ENCODE measurements at regions not wholly inside any gene's neighbourhood (a gene's known extent, or its start where the extent isn't known, plus 50 kb on each side); places are given as distances from the start of the nearest gene placed in this dataset.

DNA sequence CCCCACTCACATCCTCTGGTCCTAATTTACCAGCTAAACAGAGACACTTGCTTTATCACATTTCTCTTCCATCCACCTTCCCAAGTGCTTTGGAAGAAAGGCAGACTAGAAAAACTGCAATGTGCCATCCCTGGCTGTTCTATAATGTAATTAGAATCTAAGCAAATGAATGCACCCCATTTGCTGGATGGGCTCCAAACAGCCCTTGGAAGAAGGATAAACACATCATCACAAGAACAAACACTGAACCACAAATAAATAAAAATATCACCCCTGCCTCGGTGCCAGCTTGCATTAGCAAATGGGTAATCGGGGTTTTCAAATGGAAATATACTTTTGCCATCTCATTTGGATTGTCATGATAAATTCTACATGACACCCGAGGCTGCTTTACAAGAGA lies 296.6 kb upstream of the ISX start:
- 44 to 65% methylated on average over 3 of the region's 3 CpGs for WGBS, 2 donors (ENCODE audit: low coverage in 1 of 2)
- in situ Hi-C loops (cut with MboI; ENCODE audit: low pct_ligation_motif_present in 1 of 4, low pct_unique_long_range_greater_than_20kb in 1 of 4, low sequenced_read_pairs in 3 of 4) (no loop called here), intact Hi-C loops (cut with DNase I; ENCODE audit: low total_unique reads) (no loop called here)
- no peaks in the 10 kb centered on the region for H3K9me3 ChIP-seq
- no peak overlapping the region for H3K4me3 ChIP-seq
- DNase-seq: no peak
- H3K4me1 ChIP-seq: no peaks in the 10 kb centered on the region
- H3K27me3 ChIP-seq: no peaks in the 10 kb centered on the region
- H3K36me3 ChIP-seq: no peaks in the 10 kb centered on the region
- TF ChIP-seq POLR2A (IDR thresholded peaks at IDR 0.05) (no peak), POLR2AphosphoS5 (IDR thresholded peaks at IDR 0.05) (no peak), EP300 (IDR thresholded peaks at IDR 0.05; ENCODE audit: low read depth) (no peak)
- TF ChIP-seq, protein P1, sequence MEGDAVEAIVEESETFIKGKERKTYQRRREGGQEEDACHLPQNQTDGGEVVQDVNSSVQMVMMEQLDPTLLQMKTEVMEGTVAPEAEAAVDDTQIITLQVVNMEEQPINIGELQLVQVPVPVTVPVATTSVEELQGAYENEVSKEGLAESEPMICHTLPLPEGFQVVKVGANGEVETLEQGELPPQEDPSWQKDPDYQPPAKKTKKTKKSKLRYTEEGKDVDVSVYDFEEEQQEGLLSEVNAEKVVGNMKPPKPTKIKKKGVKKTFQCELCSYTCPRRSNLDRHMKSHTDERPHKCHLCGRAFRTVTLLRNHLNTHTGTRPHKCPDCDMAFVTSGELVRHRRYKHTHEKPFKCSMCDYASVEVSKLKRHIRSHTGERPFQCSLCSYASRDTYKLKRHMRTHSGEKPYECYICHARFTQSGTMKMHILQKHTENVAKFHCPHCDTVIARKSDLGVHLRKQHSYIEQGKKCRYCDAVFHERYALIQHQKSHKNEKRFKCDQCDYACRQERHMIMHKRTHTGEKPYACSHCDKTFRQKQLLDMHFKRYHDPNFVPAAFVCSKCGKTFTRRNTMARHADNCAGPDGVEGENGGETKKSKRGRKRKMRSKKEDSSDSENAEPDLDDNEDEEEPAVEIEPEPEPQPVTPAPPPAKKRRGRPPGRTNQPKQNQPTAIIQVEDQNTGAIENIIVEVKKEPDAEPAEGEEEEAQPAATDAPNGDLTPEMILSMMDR (IDR thresholded peaks at IDR 0.05): no peak
- H3K27ac ChIP-seq: no peak overlapping the region

DNA sequence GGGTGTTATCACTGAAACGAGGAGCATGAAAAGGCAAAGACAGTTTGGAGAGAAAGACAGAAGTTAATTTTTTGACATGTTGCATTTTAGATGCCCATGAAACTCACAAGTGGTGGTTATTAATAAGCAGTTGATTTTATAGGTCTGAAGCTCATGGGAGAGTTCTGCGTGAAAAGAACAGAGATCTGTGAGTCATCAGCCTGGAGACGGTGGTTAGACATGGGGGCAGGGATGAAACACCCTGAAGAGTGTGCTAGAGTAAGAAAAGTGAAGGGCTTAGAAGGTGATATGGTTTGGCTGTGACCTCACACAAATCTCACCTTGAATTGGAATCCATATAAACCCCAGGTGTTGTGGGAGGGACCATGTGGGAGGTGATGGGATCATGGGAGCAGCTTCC lies 289.1 kb upstream of the ISX start:
- no peak overlapping the region for H3K27ac ChIP-seq
- H3K36me3 ChIP-seq: no peaks in the 10 kb centered on the region
- TF ChIP-seq, protein P1 (IDR thresholded peaks at IDR 0.05): no peak
- TF ChIP-seq POLR2A (IDR thresholded peaks at IDR 0.05) (no peak), EP300 (IDR thresholded peaks at IDR 0.05; ENCODE audit: low read depth) (no peak), POLR2AphosphoS5 (IDR thresholded peaks at IDR 0.05) (no peak)
- H3K4me3 ChIP-seq: no peak overlapping the region
- intact Hi-C loops (cut with DNase I; ENCODE audit: low total_unique reads) (no loop called here), in situ Hi-C loops (cut with MboI; ENCODE audit: low pct_ligation_motif_present in 1 of 4, low pct_unique_long_range_greater_than_20kb in 1 of 4, low sequenced_read_pairs in 3 of 4) (no loop called here)
- no peaks in the 10 kb centered on the region for H3K4me1 ChIP-seq
- peaks cover 0 to 6% of the 10 kb centered on the region in 2 donors for H3K9me3 ChIP-seq
- DNase-seq: no peak
- no peaks in the 10 kb centered on the region for H3K27me3 ChIP-seq
- 50 to 55% methylated on average over 3 of the region's 3 CpGs for WGBS, 2 donors (ENCODE audit: low coverage in 1 of 2)

DNA sequence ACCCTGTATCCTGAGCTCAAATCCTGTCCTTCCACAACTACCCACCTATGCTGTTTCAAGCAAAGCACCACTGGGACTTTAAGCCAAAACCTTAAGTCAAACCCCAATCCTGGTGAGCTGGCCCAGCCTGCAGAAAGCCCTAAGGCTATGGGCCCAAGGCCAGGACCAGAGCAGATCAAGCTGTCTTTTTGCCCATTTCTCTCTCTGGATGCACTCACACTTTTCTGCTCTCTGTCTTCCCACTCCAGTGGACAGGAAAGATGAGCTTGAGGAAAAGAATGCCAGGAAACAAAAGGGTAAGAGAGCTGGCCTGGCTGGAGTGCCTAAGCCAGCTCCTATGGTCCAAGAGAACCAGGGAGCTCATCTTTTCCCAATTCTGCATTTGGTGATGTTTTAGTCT lies 284.3 kb upstream of the ISX start:
- Histone ChIP-seq H3K9me3 (peaks cover 0 to 6% of the 10 kb centered on the region in 2 donors), H3K4me1 (no peaks in the 10 kb centered on the region), H3K27ac (no peak overlapping the region), H3K36me3 (no peaks in the 10 kb centered on the region), H3K4me3 (no peak overlapping the region), H3K27me3 (no peaks in the 10 kb centered on the region)
- TF ChIP-seq POLR2AphosphoS5 (IDR thresholded peaks at IDR 0.05) (no peak), EP300 (IDR thresholded peaks at IDR 0.05; ENCODE audit: low read depth) (no peak), POLR2A (IDR thresholded peaks at IDR 0.05) (no peak)
- TF ChIP-seq, protein P1 (IDR thresholded peaks at IDR 0.05): no peak
- DNase-seq: no peak
- intact Hi-C loops (cut with DNase I; ENCODE audit: low total_unique reads) (no loop called here), in situ Hi-C loops (cut with MboI; ENCODE audit: low pct_ligation_motif_present in 1 of 4, low pct_unique_long_range_greater_than_20kb in 1 of 4, low sequenced_read_pairs in 3 of 4) (no loop called here)

DNA sequence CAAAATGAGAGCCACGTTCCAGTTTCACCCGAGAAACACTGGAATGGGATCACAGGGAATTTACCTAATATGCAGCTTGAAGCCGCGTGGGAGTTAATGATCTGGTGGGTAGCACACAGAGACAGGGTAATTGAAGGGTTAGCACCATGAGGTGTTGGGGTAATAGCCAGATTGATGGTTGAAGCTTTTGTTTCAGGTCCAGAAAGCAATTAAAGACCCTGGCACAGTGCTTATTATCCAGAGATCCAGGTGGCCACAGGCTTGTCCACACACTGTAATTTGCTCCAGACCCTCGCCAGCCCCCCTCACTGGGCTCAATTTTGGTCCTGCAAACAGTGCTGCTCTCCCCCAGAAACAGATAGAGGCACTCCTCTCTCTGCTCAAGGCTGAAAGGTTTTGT lies 282.5 kb upstream of the ISX start:
- TF ChIP-seq EP300 (IDR thresholded peaks at IDR 0.05; ENCODE audit: low read depth) (no peak), POLR2A (IDR thresholded peaks at IDR 0.05) (no peak), POLR2AphosphoS5 (IDR thresholded peaks at IDR 0.05) (no peak)
- TF ChIP-seq, protein P1 (IDR thresholded peaks at IDR 0.05): no peak
- no peak overlapping the region for H3K27ac ChIP-seq
- H3K36me3 ChIP-seq: no peaks in the 10 kb centered on the region
- in situ Hi-C loops (cut with MboI; ENCODE audit: low pct_ligation_motif_present in 1 of 4, low pct_unique_long_range_greater_than_20kb in 1 of 4, low sequenced_read_pairs in 3 of 4): no loop called here
- DNase-seq: no peak
- no peaks in the 10 kb centered on the region for H3K9me3 ChIP-seq
- H3K4me3 ChIP-seq: no peak overlapping the region
- intact Hi-C loops (cut with DNase I; ENCODE audit: low total_unique reads): no loop called here
- WGBS, 2 donors (ENCODE audit: low coverage in 1 of 2): 60 to 92% methylated on average over 2 to 5 of the region's 5 CpGs
- no peaks in the 10 kb centered on the region for H3K27me3 ChIP-seq
- no peaks in the 10 kb centered on the region for H3K4me1 ChIP-seq
